ENCODE measurements at regions not wholly inside any gene's neighbourhood (a gene's known extent, or its start where the extent isn't known, plus 50 kb on each side); places are given as distances from the start of the nearest gene placed in this dataset.

DNA sequence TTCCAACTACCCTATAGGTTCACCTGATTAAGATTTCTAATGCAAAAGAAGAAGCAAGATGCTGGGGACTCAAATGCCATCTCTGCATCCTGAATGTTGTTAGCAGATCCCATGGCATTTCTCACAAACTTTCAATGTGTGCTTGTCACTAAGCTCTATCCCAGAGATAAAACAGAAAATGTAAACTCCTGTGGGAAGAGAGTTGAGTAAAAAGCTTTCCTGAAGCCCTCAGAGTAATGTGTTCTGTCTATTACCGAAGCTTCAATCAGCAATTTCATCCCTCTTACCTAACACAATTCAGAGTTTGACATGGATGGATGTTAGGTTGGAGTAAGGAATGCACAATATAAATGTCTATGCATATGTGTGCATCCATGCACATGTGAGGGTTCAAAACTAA is 829.9 kb upstream of the PRMT6 start:
- Histone ChIP-seq H3K4me1 (ENCODE audit: control insufficient read depth, low read depth, low read length) (no peaks in the 10 kb centered on the region), H3K27me3 (ENCODE audit: control insufficient read depth, insufficient read depth, low read length) (no peaks in the 10 kb centered on the region), H3K9ac (ENCODE audit: low read length) (no peak overlapping the region), H3K36me3 (ENCODE audit: control insufficient read depth, low read depth, low read length) (no peaks in the 10 kb centered on the region), H3K27ac (ENCODE audit: low read length) (no peak overlapping the region), H3K4me3 (ENCODE audit: low read length) (no peak overlapping the region), H3K9me3 (ENCODE audit: control insufficient read depth, low read depth, low read length) (no peaks in the 10 kb centered on the region)

DNA sequence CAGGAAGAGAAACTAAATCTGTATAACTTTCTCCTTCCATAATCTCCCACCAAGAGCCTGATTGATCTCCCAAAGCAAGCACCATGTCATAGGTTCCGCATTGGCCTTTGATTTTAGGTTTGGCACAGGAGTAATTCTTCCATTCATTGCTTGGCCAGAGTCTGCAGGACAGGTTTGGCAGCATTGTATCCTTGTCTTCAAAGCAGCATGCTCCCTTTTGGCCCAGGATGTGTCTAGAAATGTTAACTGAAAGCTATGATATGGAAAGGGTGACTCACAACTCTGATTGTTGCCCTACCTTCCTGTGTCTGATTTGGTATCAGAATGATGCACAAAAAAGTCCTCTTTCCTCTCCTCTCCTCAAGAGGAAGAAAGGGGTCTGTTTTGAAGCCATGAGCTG is 824.3 kb upstream of the PRMT6 start:
- H3K27me3 ChIP-seq (ENCODE audit: control insufficient read depth, insufficient read depth, low read length): no peaks in the 10 kb centered on the region
- H3K27ac ChIP-seq (ENCODE audit: low read length): no peak overlapping the region
- no peak overlapping the region for H3K4me3 ChIP-seq (ENCODE audit: low read length)
- H3K9ac ChIP-seq (ENCODE audit: low read length): no peak overlapping the region
- no peaks in the 10 kb centered on the region for H3K4me1 ChIP-seq (ENCODE audit: control insufficient read depth, low read depth, low read length)
- H3K9me3 ChIP-seq (ENCODE audit: control insufficient read depth, low read depth, low read length): no peaks in the 10 kb centered on the region
- no peaks in the 10 kb centered on the region for H3K36me3 ChIP-seq (ENCODE audit: control insufficient read depth, low read depth, low read length)

DNA sequence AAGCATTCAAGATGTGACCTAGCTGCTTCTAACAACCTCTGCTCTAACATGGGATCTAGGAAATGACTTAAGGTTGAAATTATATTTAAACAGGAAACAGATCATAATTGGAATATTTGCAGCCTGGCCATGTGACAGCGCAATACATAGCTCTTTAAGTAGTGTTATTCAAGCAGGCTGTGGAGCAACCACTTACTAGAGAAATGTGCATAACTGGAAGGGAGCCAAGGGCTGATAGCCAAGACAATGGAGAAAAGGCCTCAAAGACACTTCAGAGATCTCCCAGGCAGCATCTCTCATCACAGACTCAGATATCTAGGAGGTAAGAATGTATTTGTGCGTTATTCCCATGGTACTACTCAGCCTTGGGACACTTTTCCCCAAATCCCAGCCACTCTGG is 823.0 kb upstream of the PRMT6 start:
- Histone ChIP-seq H3K36me3 (ENCODE audit: control insufficient read depth, low read depth, low read length) (no peaks in the 10 kb centered on the region), H3K9me3 (ENCODE audit: control insufficient read depth, low read depth, low read length) (no peaks in the 10 kb centered on the region), H3K4me3 (ENCODE audit: low read length) (no peak overlapping the region), H3K9ac (ENCODE audit: low read length) (no peak overlapping the region), H3K27me3 (ENCODE audit: control insufficient read depth, insufficient read depth, low read length) (no peaks in the 10 kb centered on the region), H3K27ac (ENCODE audit: low read length) (no peak overlapping the region), H3K4me1 (ENCODE audit: control insufficient read depth, low read depth, low read length) (no peaks in the 10 kb centered on the region)

DNA sequence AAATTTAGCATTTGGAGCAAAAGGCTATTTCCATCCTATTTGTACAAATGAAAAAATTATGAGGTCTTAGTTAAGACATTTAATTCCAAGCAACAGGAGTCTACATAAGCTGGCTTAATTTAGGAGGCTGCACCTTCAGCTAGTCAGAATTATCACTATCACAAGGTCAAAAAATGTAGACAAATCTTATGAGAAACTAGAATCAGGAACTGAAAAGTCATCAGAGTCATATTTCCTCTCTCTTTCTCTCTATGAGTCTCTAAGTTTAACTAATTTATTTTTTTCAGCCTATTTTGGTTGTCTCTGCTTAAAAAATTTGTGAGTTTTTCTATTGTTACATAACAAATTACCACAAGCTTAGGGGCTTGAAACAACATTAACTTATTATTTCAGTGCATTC is 807.1 kb upstream of the PRMT6 start:
- H3K4me1 ChIP-seq (ENCODE audit: control insufficient read depth, low read depth, low read length): no peaks in the 10 kb centered on the region
- H3K36me3 ChIP-seq (ENCODE audit: control insufficient read depth, low read depth, low read length): no peaks in the 10 kb centered on the region
- H3K4me3 ChIP-seq (ENCODE audit: low read length): no peak overlapping the region
- H3K9ac ChIP-seq (ENCODE audit: low read length): no peak overlapping the region
- H3K27me3 ChIP-seq (ENCODE audit: control insufficient read depth, insufficient read depth, low read length): no peaks in the 10 kb centered on the region
- no peak overlapping the region for H3K27ac ChIP-seq (ENCODE audit: low read length)
- no peaks in the 10 kb centered on the region for H3K9me3 ChIP-seq (ENCODE audit: control insufficient read depth, low read depth, low read length)

DNA sequence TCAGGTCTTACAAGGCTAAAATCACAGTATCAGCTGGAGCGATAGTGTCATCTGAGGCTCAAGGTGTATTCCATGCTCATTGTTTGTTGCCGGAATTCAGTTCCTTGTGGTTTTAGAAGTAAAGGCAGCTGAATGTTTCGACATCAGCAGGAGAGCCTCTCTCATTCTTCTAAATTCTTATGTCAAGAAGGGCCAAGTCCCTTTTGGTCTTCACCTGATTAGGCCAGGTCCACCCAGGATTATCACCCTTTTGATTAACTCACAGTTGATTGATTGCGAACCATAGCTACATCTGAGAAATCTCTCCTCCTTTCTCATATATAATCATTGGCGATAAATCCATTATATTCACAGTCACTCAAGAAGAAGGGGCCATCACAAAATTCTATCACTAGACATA is 806.7 kb upstream of the PRMT6 start:
- Histone ChIP-seq H3K9me3 (ENCODE audit: control insufficient read depth, low read depth, low read length) (no peaks in the 10 kb centered on the region), H3K27ac (ENCODE audit: low read length) (no peak overlapping the region), H3K4me1 (ENCODE audit: control insufficient read depth, low read depth, low read length) (no peaks in the 10 kb centered on the region), H3K4me3 (ENCODE audit: low read length) (no peak overlapping the region), H3K27me3 (ENCODE audit: control insufficient read depth, insufficient read depth, low read length) (no peaks in the 10 kb centered on the region), H3K9ac (ENCODE audit: low read length) (no peak overlapping the region), H3K36me3 (ENCODE audit: control insufficient read depth, low read depth, low read length) (no peaks in the 10 kb centered on the region)

DNA sequence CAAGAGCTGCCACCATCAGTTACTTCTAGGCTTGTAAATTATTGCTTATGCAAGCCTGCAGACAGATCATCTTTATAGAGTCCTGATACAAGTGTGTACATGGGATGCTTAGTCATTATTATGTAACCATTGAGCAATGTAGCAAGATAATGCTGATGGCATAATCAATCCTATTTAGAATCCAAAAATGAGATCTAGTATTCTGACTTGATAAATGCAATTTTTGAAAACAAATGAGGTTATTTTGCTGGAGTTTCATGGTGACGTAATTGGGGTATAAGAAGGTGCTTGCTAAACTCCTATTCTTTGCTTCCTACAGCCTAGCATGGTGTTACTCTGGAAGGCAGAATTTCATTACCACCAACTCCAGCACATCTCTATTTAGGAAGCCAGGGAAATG is 801.7 kb upstream of the PRMT6 start:
- no peaks in the 10 kb centered on the region for H3K36me3 ChIP-seq (ENCODE audit: control insufficient read depth, low read depth, low read length)
- no peaks in the 10 kb centered on the region for H3K9me3 ChIP-seq (ENCODE audit: control insufficient read depth, low read depth, low read length)

DNA sequence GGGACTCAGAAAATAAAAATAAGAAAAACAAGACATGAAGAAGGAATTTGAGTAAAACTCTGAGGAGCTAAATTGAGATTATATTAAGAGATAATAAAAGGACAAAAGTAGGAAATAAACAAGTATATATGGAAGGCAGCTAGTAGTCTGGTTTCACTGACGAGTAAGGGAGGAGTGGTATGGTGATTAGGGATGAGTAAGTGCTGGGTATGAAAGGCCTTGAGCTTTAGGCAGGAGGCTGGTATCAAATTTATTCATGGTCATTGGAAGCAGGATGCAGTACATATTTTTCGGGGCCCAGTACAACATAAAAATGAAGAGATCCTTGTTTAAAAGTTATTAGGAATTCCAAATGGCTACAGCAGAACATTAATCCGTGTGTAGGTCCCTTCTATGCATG is 789.7 kb upstream of the PRMT6 start:
- no peaks in the 10 kb centered on the region for H3K27me3 ChIP-seq (ENCODE audit: control insufficient read depth, insufficient read depth, low read length)
- no peaks in the 10 kb centered on the region for H3K4me1 ChIP-seq (ENCODE audit: control insufficient read depth, low read depth, low read length)
- H3K9me3 ChIP-seq (ENCODE audit: control insufficient read depth, low read depth, low read length): no peaks in the 10 kb centered on the region
- H3K4me3 ChIP-seq (ENCODE audit: low read length): no peak overlapping the region
- H3K27ac ChIP-seq (ENCODE audit: low read length): no peak overlapping the region
- H3K9ac ChIP-seq (ENCODE audit: low read length): no peak overlapping the region
- no peaks in the 10 kb centered on the region for H3K36me3 ChIP-seq (ENCODE audit: control insufficient read depth, low read depth, low read length)

More for the DNA sequence above, 801.7 kb upstream of the PRMT6 start:
- no peak overlapping the region for H3K4me3 ChIP-seq (ENCODE audit: low read length)
- no peak overlapping the region for H3K27ac ChIP-seq (ENCODE audit: low read length)
- H3K4me1 ChIP-seq (ENCODE audit: control insufficient read depth, low read depth, low read length): no peaks in the 10 kb centered on the region
- H3K27me3 ChIP-seq (ENCODE audit: control insufficient read depth, insufficient read depth, low read length): no peaks in the 10 kb centered on the region
- H3K9ac ChIP-seq (ENCODE audit: low read length): no peak overlapping the region

DNA sequence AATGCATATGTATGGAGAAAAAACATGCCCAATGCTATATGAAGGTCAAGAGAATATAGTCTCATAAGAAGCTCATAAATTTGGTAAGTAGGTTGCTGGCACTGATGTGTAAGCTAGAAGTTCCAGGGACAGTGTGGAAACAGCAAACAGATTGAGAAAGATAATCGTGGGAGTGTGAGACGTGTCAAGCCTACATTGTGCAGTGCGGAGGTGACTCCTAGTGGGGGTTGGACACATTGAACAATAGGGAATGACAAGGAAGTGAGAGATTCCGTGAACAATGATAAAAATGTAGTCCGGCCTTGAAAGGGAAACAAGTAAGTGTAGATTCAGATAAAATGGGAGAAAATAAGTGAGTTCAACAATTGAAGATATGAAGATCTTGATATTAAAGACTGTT is 788.4 kb upstream of the PRMT6 start:
- Histone ChIP-seq H3K27ac (ENCODE audit: low read length) (no peak overlapping the region), H3K9me3 (ENCODE audit: control insufficient read depth, low read depth, low read length) (no peaks in the 10 kb centered on the region), H3K27me3 (ENCODE audit: control insufficient read depth, insufficient read depth, low read length) (no peaks in the 10 kb centered on the region), H3K36me3 (ENCODE audit: control insufficient read depth, low read depth, low read length) (no peaks in the 10 kb centered on the region), H3K4me1 (ENCODE audit: control insufficient read depth, low read depth, low read length) (no peaks in the 10 kb centered on the region), H3K9ac (ENCODE audit: low read length) (no peak overlapping the region), H3K4me3 (ENCODE audit: low read length) (no peak overlapping the region)

DNA sequence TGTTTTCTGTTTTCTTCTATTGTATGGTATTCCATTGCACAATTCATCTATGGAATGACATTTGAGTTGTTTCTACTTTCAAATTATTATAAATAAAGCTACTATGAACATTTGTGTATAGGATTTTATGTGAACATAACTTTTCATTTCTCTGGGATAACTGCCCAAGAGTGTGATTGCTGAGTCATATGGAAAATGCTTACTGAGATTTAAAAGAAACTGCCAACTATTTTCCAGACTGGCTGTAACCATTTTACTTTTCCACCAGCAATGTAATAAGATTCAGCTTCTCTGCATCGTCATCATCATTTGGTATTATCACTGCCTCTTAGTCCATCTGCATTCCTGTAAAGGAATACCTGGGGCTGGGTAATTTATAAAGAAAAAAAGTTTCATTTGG is 779.6 kb upstream of the PRMT6 start:
- Histone ChIP-seq H3K9ac (ENCODE audit: low read length) (no peak overlapping the region), H3K27me3 (ENCODE audit: control insufficient read depth, insufficient read depth, low read length) (no peaks in the 10 kb centered on the region), H3K27ac (ENCODE audit: low read length) (no peak overlapping the region), H3K4me3 (ENCODE audit: low read length) (no peak overlapping the region), H3K4me1 (ENCODE audit: control insufficient read depth, low read depth, low read length) (no peaks in the 10 kb centered on the region), H3K9me3 (ENCODE audit: control insufficient read depth, low read depth, low read length) (no peaks in the 10 kb centered on the region), H3K36me3 (ENCODE audit: control insufficient read depth, low read depth, low read length) (no peaks in the 10 kb centered on the region)

DNA sequence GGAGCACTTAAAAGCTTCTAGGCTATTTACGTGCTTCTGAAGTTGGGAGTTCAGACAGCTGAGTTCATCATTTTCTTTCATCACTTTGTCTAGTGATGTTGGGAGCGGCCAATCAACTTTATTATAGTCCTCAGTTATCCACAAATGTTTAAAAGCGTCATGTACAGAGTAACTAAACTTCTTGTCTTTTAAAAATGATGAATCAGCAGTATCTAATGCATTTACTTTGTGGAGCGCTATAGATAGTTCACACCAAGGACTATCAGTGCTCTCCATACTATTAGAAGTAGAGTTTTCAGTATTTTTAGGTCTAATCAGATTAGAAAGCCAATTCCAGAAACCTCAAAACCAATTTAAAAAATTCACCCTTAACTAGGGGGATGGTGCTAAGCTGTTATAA is 778.7 kb upstream of the PRMT6 start:
- Histone ChIP-seq H3K4me3 (ENCODE audit: low read length) (no peak overlapping the region), H3K4me1 (ENCODE audit: control insufficient read depth, low read depth, low read length) (no peaks in the 10 kb centered on the region), H3K27me3 (ENCODE audit: control insufficient read depth, insufficient read depth, low read length) (no peaks in the 10 kb centered on the region), H3K36me3 (ENCODE audit: control insufficient read depth, low read depth, low read length) (no peaks in the 10 kb centered on the region), H3K9ac (ENCODE audit: low read length) (no peak overlapping the region), H3K9me3 (ENCODE audit: control insufficient read depth, low read depth, low read length) (no peaks in the 10 kb centered on the region), H3K27ac (ENCODE audit: low read length) (no peak overlapping the region)

DNA sequence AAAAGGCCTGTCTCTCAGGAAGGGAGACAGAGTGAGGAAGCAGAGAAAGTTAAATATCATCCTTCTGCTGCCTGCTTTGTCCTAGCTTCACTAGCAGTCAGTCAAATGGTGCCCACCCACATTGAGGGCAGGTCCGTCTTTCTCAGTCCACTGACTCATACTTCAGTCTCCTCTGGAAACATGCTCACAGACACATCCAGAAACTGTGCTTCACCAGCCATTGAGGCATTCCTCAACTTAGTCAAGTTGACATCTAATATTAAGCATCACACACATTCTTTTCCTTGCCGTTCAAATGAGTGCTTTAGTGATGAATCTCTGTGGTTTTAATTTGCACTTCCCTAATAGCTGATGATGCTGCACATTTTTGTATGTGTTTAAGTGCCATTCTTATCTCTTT is 777.8 kb upstream of the PRMT6 start:
- Histone ChIP-seq H3K27ac (ENCODE audit: low read length) (no peak overlapping the region), H3K27me3 (ENCODE audit: control insufficient read depth, insufficient read depth, low read length) (no peaks in the 10 kb centered on the region), H3K4me1 (ENCODE audit: control insufficient read depth, low read depth, low read length) (no peaks in the 10 kb centered on the region), H3K4me3 (ENCODE audit: low read length) (no peak overlapping the region), H3K36me3 (ENCODE audit: control insufficient read depth, low read depth, low read length) (no peaks in the 10 kb centered on the region), H3K9me3 (ENCODE audit: control insufficient read depth, low read depth, low read length) (no peaks in the 10 kb centered on the region), H3K9ac (ENCODE audit: low read length) (no peak overlapping the region)

DNA sequence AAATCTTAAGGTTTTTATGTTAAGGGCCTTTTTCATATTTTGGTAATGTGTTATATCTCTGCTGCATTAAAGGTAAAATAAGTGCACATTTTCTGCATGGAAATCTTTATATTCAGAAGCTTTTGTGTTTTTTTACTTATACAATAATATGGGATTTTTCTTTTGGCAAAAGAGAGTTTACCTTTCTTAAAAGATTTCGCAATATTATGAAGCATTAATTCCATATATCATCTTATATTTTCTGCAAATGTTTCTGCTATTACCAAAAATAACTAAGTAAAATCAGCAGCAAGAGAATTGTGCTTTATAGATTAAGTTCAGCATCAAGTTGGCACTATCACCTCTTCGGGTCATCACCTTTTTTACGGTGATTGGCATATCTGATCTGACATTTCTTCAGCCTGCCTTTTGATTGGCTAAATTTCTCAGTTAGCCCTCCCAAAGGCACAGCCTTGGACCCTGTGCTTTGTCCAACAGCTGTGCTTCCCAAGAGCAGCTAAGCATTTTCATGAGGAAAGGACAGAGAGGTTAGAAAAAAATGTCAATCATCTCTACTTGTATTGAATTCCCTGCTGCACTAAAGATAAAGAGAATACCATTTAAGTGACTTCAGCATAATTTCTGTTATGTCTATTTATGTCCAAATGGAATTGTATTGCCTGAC is 767.1 kb upstream of the PRMT6 start:
- peaks cover 8% of the 10 kb centered on the region for H3K4me1 ChIP-seq (ENCODE audit: control insufficient read depth, low read depth, low read length)
- no peaks in the 10 kb centered on the region for H3K27me3 ChIP-seq (ENCODE audit: control insufficient read depth, insufficient read depth, low read length)
- no peaks in the 10 kb centered on the region for H3K9me3 ChIP-seq (ENCODE audit: control insufficient read depth, low read depth, low read length)
- no peaks in the 10 kb centered on the region for H3K36me3 ChIP-seq (ENCODE audit: control insufficient read depth, low read depth, low read length)
- H3K9ac ChIP-seq (ENCODE audit: low read length): no peak overlapping the region
- no peak overlapping the region for H3K27ac ChIP-seq (ENCODE audit: low read length)
- no peak overlapping the region for H3K4me3 ChIP-seq (ENCODE audit: low read length)

All from iPS-18a (cell line).